Dedifferentiated amniotic fluid mesenchymal stem cell (primary cell): ENCODE measurements at regions not wholly inside any gene's neighbourhood (a gene's known extent, or its start where the extent isn't known, plus 50 kb on each side); places are given as distances from the start of the nearest gene placed in this dataset.
"Not testable (repeated sequence)": the region's sequence is repeated elsewhere in the genome, so short reads cannot be mapped to it uniquely, and the experiment has no call there.

Experiments
- DNase-seq: peaks from one replicate; pipeline ENCODE4 v3.0.0-alpha.2; 2016; ENCODE audit errors: extremely low spot score

DNA sequence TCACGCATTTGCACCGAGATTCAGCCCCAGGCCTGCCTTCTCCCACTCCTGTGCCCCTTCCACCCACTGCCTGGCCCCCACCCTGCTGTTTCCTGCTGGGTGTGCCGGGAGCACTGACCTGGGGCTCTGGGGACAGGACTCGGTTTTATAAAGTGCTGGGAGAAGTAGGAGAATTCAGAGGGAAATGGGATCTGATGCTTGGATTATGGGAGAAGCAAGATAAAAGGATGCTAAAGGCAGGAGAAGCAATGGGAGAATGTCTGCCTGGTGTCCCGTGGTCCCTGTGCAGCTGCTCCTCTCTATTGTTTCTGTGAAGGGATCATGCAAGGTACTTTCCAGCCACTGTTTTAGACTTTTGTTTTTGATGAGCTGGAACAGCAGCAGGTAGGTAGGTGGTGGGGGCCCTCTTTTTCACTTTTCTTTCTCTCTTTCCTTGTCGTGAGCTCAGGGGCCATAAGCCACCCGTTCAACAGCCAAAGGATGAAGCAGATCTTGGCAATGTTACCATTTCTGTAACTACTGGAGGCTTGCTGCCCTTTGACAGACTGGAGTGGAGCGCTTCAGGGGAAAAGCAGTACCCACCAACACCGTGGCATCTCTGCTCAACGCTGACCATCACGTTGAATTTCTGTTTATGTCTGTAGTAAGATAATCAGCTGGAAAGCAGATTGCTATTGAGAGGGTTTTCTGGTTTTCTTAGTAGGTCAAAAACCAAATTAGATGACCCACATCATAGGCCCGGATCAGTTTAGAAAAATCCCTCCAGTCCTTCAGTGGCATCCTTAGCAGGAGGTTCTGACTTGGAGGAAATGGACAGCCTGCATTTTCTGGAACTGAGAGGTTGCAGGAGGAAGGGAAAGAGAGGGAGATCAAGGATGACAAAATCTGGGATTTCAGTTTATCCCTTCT is 63.8 kb upstream of the ENPP6 start:
- no peak for DNase-seq

GRCh38 chr4:184280591-184281071 is 63.0 kb upstream of the ENPP6 start:
- DNase-seq, result no peak

- no peak for DNase-seq
Measured at GRCh38 chr4:184280137-184280536, 62.5 kb upstream of the ENPP6 start.

DNA sequence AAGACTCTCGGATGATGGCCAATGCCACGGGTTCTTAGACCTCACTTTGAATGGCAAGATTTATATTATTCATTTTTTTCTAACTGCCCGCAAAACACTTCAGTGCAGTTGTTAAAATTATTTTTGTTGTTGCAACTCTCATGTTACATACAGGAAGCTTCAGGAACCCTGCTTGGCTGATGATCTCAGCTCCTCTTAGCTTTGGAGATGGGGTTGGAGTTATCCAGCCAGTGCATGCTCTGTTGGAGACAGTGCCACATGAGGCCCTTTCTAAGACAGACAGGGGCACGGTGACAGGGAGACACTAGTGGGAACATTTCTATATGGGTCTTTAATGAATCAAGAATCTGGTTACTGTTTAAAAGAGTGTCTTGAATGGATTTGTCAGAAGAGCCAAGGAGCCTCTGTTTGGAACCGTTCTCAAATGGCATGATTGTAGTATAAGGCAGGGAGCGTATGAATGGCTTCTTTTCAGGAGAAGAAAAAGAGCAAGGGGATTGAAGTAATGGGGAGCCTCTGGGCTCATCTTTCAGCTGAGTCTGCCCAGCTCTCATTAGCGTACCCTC is 61.9 kb upstream of the ENPP6 start:
- no peak for DNase-seq

DNA sequence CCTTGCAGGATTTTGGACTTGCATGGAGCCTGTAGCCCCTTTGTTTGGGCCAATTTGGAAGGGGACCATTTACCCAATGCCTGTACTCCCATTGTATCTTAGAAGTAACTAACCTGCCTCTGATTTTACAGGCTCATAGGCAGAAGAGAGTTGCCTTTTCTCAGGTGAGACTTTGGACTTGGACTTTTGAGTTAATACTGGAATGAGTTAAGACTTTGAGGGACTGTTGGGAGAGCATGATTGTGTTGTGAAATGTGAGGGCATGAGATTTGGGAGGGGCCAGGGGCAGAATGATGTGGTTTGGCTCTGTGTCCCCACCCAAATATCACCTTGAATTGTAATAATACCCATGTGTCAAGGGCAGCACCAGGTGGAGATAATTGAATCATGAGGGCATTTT is 60.1 kb upstream of the ENPP6 start:
- not testable (repeated sequence) for DNase-seq

DNA sequence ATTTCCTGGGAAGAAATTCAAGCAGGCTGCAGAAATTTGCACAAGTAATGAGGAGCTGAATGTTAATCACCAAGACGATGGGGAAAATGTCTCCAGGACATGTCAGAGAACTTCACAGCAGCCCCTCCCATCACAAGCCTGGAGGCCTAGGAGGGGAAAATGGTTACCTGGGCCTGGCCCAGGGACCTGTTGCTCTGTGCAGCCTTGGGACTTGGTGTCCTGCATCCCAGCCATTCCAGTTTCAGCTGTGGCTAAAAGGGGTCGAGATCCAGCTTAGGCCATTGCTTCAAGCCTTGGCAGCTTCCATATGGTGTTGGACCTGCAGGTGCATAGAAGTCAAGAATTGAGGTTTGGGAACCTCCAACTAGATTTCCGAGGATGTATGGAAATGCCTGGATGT is 59.3 kb upstream of the ENPP6 start:
- not testable (repeated sequence) for DNase-seq

DNA sequence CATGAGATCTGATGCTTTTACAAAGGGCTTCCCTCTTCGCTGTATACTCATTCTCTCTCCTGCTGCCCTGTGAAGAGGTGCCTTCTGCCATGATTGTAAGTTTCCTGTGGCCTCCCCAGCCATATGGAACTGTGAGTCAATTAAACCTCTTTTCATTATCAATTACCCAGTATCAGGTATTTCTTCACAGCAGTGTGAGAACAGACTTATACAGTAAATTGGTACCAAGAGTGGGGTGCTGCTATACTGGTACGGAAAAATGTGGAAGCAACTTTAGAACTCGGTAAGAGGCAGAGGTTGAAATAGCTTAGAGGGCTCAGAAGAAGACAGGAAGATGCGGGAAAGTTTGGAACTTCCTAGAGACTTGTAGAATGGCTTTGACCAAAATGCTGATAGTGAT is 58.7 kb upstream of the ENPP6 start:
- not testable (repeated sequence) for DNase-seq

GRCh38 chr4:184275766-184276165 is 58.1 kb upstream of the ENPP6 start:
- no peak for DNase-seq

DNA sequence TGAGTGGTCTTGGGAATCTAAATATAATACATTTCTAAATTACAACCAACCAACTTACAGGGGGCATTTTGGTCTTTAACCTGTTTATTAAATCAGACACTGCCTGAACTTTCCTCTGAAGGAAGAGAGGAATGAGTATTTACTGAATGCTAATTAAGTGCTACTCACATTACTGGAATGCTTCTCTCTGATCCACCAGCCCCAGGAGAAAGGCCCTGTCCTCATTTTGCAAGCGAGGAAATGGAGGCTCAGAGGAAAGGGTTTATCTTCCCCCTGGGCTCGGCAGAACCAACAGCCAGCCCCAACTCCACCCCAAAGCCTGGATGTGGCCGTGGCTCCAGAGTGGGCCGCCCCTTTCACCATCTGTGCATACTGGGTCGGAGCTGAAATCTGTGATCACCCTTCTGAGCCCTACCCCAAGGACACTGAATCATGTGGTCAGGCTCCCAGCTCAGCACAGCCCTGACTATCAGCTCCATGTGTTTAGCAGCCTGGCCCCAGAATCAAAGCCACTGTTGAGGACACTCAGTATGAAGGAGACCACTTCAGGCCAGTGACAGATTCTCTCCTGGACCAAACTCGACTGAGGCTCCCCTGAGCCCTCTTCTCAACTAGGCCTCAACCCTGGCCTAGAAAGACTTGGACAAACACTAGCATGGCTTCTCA is 56.7 kb upstream of the ENPP6 start:
- no peak for DNase-seq

GRCh38 chr4:184273166-184274147 is 55.8 kb upstream of the ENPP6 start:
- no peak for DNase-seq

DNA sequence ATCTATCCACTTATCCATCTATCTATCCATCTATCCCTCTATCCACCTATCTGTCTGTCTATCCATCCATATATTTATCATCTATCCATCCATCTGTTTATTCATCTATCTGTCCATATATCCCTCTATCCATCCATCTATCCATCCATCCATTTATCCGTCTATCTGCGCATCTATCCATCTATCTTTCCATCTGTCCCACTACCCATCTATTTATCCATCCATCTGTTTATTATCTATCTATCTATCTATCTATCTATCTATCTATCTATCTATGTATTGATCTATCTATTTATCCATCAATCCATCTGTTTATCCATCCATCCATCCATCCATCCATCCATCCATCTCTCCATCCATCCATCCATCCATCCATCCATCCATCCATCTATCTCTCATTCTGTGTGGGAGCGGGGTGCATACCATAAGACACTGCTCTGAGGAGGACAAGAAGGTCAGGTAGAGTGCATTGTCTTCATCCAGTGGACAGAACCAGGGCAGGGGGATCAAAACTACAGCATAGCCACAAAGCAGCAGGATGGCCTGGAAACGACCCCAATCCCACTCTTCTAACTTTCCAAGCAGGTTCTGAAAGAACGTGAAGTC is 53.2 kb upstream of the ENPP6 start:
- no peak for DNase-seq

DNA sequence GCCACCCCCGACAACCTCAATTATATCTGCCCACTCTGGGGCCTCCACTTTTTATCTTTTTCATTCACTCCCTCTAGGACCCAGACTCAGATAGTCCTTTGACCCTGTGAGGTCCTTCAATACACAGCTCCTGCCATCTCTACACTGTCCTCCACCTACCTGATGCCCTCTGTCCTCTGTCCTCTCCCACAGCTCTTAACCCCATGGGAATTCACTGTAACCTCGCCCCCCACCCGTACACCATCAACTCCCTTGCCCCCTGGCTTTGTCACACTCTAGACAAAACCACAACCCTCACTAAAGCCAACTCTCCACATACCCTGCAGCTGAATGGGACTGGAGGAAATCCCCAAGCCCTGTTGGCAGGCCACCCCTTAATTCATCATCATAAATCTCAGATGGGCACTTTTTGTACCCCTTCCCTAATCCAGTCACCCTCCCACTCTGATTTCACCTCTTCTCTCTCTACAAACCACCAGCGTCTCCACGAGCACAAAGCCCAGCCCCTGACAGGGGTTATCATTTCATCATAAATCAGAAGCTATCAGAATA is 52.3 kb upstream of the ENPP6 start:
- no peak for DNase-seq

DNA sequence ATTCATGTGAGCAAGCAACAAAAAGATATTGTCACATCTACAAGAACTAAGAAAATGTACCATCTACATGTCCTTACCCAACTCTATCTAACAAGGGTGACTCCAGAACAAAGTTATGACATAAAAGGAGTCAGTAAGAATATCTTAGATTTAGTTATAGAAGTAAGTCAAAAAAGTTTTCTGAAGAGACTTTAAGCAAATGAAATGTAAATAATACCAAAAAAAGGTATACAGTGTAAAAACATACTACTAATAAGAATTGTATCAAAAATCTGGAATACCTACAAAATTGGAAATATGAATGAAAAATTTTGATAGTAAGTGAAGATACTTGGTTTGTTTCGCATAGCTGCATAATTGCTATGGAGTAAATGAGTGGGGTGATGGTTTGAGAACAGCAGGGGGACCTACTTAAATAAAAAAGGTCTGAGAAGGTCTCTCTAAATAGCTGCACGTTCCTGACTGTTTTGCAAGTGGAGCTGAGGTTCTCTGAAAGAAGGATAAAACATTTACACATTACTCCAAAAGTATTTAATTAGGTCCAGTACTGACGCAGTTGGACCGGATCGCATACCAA is 51.0 kb upstream of the ENPP6 start:
- no peak for DNase-seq

DNA sequence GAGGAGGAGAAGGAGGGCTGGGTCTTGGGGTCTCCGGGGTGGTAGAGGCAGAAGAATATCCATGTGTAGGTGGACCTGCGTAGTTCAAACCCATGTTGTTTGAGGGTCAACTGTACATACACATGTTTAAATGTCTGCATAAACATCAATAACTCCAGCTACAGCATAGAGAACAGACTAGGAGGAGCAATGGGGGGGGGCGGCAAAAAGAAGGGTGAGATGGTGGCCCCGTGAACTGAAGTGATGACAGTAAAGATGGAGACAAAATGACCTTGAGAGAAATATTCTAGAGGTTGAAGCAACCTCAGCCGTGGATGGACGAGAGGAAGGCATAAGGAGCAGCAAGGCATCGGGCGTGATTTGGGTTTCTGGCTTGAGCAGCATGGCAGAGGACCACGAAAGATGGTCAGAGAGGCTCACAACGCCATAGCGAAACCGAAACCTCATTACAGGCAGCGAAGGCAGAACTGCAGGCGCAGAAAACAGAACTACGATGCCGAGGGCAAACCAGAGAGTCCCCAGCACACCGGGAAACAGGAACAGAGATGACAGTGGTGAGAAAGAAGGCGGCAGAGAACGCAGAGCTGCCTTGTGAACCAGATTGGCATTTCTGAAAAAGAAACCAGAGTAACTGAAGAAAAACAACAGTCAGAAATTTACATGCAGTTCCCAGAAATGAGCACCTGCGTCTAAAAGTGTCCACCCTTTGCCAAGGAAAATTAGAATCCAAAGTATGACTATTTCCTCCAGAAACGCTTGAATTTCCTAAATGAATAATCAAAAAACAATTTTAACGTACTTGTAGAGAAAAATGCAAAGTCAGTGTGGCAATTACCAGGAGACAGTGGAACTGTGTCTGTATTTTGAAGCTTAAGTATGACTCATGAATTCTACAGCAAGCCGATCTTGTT is 50.3 kb upstream of the ENPP6 start:
- peak; percentile 80 for DNase-seq
